ENCODE measurements at regions not wholly inside any gene's neighbourhood (a gene's known extent, or its start where the extent isn't known, plus 50 kb on each side); places are given as distances from the start of the nearest gene placed in this dataset.
"Not testable (repeated sequence)": the region's sequence is repeated elsewhere in the genome, so short reads cannot be mapped to it uniquely, and the experiment has no call there.

DNA sequence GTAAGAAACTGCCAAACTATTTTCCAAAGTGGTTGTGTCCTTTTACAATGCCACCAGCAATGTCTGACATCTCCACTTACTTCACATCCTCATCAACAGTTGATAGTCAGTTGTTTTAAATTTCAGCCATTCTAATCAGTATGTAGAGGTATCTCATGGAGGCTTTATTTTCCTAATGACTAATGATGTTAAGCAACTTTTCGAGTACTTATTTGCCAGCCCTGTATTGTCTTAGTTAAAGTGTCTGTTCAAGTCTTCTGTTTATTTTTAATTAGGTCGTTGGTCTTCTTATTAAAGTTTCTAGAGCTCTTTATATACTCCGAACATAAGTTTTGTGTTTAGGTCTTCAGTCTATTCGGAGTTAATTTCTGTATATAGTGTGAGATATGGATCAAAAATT is 54.9 kb upstream of the NBPF12 start:
- not testable (repeated sequence) for DNase-seq (ENCODE audit: low read depth in 2 of 2)

DNA sequence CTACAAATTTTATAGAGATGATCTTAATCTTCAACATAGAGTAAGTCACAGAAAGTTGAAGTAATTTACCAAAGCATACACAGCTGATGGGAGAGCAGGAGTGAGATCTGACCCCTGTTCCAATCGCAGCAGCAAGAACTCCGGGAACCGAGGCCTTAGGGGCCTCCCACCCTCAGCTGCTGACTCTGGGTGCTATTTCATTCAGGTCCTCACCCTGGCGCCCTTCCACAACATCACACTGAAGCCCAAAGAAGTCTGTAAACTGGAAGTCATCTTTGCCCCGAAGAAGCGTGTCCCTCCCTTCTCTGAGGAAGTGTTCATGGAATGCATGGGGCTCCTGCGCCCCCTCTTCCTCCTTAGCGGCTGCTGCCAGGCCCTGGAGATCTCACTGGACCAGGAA is 57.0 kb upstream of the NBPF12 start:
- not testable (repeated sequence) for DNase-seq (ENCODE audit: low read depth in 2 of 2)

DNA sequence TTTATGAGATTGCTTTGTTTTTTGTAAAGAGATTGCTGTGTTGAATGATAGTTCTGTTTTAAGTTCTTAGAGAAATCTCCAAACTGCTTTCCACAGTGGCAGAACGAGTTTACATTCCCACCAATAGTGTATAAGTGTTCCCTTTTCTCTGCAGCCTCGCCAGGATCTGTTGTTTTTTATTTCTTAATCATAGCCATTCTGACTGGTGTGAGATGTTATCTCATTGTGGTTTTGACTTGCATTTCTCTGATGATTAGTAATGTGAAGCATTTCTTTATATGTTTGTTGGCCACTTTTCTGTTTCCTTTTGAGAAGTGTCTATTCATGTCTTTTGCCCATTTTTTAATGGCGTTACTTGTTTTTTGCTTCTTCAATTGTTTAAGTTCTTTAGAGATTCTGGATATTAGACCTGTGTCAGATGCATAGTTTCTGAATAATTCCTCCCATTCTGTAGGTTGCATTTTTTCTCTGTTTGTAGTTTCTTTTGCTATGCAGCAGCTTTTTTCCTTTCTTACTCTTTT is 74.3 kb upstream of the NBPF12 start:
- not testable (repeated sequence) for DNase-seq (ENCODE audit: low read depth in 2 of 2)

DNA sequence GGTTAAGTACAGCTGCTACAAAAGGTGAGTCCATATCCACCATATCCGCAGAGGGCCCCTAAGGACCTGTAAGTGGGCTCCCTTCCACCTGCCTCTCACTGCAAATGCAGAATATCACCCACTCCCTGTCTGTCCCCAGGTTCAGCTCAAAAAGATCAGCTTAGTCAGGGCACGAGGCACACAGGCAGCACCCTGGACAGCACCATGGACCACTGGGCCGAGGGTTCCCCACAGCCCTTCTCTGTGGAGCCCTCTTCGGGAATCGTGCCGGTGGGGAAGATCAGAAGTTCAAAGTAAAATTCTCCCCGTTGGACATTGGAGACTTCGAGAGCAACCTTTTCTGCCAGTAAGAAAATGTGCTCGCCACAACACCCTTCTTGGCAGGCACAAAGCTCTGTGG is 85.0 kb upstream of the NBPF12 start:
- not testable (repeated sequence) for DNase-seq (ENCODE audit: low read depth in 2 of 2)

DNA sequence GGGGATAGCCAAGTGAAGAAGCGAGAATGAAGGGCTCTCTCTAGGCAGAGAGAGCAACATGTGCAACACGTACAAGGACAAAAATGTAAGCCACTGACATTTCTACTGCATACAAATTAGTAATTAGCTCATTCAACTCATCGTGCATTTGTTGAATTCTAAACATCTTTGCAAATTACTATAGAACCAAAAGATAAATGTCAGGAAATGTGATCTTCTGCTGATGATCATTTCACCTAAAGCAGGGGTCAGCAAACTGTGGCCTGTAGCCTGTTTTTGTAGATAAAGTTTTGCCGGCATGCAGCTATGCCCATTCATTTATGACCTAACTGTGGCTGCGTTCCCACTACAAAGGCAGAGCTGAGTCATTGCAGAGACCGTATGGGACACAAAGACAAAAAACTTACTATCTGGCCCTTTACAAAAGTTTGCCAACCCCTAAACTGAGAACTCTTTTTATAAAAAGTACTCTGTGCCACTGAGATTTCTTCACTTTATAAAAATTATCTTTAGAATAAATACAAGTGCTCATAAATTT is 87.7 kb upstream of the NBPF12 start:
- DNase-seq (ENCODE audit: low read depth in 2 of 2) = not testable (repeated sequence)

DNA sequence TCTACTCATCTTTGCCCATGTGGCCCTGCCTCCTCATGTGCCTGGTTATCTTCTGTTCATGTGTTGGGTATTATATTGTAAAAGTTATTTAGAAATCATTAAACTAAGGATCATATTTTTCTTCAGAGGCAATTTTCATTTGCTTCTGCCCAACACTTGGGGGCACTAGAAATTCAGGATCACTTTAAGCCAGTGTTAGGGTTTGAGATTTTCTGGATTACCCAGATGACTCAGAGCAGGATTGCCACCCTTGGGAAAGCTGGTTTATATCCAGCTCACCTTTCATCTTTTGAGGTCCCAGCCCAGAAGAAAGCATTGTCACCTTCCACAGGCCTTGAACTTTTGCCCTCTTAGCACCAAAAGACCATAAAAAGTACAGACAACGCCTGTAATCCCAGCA is 99.4 kb upstream of the NBPF12 start:
- not testable (repeated sequence) for DNase-seq (ENCODE audit: low read depth in 2 of 2)

DNA sequence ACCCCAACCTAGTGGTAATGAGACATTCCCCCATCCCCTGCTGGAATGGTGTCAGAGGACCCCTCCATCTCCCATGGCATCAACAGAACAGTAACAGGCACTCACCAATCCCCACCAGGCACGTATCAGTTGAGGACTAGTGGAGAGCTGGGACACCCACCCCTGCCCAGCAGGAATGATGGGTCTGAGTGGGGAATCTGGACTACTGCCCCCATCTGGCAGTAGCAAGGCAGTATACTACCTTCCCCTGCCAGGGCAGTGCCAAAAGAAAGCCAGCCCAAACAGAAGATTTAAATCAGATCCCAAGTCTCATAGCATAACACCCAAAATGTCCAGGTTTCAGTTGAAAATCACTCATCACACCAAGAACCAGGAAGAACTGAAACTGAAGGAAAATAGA is 111.2 kb upstream of the NBPF12 start:
- DNase-seq (ENCODE audit: low read depth in 2 of 2) = not testable (repeated sequence)

DNA sequence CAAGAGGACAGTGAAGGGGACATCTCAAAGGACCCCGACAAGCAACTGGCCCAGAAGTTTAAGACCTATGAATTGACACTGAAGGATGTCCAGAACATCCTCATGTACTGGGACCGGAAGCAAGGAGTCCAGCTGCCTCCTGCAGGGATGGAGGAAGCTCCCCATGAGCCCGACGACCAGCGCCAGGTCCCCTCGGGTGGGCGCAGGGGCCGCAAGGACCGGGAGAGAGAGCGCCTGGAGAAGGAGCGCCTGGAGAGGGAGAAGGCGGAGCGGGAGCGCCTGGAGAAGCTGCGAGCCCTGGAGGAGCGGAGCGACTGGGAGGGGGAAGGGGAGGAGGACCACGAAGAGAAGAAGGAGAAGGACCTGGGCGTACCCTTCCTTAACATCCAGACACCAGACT is 143.9 kb upstream of the NBPF12 start:
- DNase-seq (ENCODE audit: low read depth in 2 of 2) = not testable (repeated sequence)

DNA sequence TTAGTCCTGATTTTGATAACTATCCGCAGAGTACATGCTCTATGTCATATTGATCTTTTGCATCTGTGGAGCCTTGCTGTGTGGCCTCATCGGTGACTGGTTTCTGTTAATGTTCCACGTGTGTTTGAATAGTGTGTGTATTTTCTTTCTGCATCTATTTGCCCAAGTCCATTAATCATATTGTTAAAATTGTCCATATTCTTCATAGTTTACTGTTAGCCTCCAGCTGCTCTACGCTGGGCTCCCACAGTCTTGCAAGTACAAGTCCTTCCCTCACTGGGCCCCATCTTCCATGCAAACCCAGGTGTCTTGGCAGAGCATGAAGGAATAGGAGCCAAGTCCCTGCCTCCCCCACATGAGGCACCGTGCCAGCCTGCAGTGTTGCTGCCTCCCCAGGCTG is 145.4 kb upstream of the NBPF12 start:
- DNase-seq (ENCODE audit: low read depth in 2 of 2) = not testable (repeated sequence)

DNA sequence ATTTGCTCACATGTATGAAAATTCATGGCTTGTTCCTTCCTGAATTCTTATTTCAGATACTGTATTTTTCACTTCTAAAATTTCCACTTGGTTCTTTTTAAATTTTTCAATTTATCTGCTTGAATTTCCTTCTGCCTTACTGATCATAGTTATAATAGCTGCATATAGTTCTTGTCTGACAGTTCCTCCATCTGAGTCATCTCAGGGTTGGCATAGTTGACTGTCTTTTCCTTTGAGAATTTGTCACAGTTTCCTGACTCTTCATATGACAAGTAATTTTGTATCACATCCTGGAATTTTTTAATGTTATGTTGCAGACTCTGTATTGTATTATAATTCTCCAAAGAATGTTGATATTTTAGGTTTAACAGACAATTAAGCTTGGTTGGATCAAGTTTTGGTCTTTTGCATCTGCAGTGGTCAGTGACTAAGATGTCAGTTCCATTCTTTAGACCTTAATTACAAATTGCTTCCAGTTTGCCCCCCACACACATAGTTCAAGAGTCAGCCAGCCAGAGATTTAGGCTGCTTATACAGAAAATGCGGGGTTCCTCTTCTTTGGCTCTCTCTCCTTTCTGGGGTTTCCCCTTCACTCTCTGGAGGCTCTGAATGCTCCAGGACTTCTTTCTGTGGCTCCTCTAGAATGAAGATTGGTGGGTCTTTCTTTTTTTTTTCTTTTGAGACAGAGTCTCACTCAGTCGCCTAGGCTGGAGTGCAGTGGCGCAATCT is 153.7 kb upstream of the NBPF12 start:
- not testable (repeated sequence) for DNase-seq (ENCODE audit: low read depth in 2 of 2)

DNA sequence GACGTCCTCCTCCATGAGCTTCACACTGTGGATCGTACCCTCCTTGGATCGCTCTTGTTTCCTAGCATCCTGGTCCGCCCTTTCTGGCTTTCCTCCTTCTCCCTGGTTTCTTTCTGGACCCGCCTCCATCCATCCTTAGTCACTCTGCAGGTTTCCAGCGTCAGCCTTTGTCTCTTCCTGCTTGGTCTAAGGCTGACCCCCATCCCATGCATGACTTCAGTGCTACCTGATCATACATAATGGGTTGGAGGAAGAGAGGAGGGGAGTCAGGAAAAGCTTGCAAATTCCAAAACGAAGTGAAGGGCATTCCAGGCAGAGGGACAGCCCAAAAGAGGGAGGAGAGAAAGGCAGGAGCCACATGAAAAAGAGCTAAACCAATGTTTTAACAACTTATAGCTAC is 156.9 kb upstream of the NBPF12 start:
- DNase-seq (ENCODE audit: low read depth in 2 of 2) = not testable (repeated sequence)

DNA sequence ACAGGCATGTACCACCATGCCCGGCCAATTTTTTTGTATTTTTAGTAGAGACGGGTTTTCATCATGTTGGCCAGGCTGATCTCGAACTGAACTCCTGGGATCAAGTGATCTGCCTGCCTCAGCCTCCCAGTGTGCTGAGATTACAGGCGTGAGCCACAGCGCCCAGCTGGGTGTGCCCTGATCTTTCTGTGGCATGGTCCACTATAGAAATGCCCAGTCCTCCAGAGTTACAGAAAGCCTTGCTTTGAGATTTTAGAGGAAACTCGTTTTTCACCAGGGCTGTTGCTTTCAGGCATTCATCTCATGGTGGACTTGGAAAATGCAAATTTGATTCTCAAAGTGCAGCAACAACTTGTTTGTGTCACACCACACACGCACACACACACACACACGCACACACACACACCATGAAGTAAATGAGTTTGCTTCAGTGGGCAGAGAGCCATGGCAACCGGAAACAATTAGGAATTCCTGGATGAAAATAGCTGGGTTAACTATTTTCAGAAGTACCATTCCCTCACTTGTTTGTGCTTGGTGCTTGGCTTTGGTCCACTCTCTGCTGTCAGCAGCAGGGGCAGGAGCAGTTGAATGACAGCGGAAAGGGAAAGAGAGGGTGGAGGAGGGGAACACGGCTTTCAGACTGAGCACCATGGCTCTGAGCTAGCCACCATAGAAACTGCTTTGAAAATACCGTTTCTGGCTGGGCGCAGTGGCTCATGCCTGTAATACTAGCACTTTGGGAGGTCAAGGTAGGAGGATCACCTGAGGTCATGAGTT is 160.1 kb upstream of the NBPF12 start:
- not testable (repeated sequence) for DNase-seq (ENCODE audit: low read depth in 2 of 2)

DNA sequence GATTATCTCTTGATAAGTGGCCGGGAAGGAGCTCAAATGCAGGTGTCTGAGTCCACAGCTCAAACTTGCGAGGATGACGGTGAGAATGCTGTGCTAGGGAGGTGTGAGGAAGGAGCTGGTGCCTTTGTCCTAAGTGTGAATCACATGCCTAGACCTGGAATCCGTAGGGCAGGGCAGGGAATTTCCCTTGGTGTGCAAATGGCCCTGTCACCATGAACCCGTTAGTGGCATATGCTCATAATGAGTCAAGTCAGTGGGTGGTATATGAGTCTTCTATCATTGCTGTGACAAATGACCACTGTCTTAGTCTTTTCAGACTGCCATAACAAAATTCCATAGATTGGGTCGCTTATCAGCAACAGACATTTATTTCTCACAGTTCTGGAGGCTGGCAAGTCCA is 163.1 kb upstream of the NBPF12 start:
- not testable (repeated sequence) for DNase-seq (ENCODE audit: low read depth in 2 of 2)

DNA sequence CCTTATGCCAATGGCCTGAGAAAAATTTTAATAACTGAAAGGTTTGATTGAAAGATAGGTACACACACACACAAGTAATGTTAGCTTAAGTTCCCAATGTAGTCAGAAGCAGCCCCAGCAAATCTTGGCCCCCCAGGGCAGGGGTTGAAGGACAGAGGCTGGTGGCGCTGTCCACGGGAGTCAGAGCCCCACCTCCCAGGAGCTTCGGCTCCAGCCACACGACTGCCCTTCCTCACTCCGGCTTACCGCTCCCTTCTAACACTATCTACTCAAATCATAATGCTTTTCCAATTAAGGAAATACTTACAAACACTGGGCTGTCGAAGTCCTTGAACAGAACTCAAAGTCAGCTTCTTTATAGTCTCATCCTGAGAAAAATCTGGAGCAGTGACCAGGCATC is 163.9 kb upstream of the NBPF12 start:
- not testable (repeated sequence) for DNase-seq (ENCODE audit: low read depth in 2 of 2)

DNA sequence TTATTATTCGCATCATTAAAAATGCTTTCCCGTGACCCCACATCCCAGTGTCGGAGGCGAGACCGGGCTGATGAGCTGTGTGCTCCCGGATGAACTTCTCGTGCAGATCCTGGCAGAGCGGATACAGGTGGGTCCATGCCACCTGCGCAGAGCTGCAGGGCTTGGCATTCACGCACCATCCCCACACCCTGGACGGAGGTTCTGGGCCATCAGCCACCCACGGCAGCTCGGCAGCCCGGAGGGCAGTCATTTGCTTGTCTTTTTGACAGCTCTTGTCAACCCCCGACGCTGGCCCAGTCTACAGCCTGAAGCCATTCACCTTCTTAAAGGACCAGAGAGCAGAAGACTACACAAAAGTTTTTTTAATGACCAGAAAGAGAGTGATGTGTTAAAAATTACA is 166.7 kb upstream of the NBPF12 start:
- not testable (repeated sequence) for DNase-seq (ENCODE audit: low read depth in 2 of 2)

DNA sequence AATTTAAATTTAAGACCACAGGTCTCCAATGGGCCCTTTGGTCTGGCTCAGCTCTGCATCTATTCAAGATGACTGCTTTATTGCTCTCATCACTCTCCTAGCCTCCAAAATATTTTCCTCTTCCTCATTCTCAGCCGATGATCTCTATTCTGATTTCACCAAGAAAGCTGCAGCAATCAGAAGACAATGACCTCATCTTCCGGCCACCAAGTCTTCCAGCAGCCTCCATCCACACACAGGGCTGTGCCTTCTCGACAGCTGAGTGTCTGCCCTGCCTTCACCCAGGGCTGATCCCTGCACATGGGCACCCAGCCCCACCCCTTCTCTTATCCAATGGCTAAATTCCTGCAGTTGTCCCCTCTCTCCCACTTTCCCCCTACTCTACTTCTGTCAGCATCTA is 167.1 kb upstream of the NBPF12 start:
- DNase-seq (ENCODE audit: low read depth in 2 of 2) = not testable (repeated sequence)

DNA sequence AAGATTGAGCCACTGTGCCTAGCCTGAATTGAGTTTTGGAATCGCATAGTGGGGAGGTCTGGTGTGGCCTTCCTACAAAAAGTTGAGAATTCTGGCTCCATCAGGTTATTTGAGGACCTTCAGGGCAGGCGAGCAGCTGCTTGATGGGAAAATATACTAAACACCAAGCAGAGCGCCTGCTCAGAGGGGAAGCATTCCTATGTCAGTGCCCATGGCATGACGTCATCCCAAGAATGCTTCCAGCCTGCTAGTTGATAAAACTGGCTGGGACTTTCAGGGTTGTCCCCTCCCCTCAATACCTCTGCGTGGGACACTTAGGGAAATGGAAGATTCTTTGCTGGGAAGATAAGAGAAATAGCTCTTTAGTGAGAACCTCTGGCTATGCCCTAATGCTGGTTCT is 174.9 kb upstream of the NBPF12 start:
- DNase-seq (ENCODE audit: low read depth in 2 of 2) = not testable (repeated sequence)

DNA sequence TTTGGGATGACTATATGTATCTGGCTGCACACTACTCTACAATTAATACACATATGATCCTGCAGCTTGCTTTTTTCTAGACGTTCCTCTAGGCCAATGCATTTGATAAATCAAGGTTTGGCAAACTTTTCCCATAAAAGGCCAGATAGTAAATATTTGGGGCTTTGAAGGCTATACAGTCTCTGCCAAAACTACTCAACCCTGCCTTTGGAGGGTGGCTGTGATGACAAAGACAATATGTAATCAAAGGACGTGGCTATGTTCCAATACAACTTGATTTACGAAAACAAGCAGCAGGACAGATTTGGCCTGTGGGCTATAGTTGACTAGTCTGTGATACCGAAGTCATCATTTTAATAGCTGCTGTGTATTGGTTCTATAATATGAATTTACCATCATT is 181.3 kb upstream of the NBPF12 start:
- not testable (repeated sequence) for DNase-seq (ENCODE audit: low read depth in 2 of 2)

DNA sequence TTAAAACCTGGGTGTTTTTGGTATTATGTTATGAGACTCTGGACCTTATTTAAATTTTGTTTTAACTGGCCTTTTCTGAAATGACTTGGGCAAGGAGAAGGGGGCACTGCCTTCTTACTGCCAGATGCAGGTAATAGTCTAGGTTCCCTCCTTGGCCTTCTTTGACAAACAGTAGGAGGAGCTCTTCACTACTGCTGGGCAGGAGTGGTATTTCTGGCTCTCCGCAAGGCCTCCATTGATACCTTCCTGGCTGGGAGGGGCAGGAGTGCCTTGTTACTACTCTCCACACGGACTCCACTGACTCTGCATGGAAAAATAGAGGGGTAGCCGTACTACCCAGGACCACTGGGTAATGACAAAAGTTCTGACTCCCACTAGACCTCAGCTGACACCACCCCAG is 189.4 kb upstream of the NBPF12 start:
- DNase-seq (ENCODE audit: low read depth in 2 of 2) = not testable (repeated sequence)

DNA sequence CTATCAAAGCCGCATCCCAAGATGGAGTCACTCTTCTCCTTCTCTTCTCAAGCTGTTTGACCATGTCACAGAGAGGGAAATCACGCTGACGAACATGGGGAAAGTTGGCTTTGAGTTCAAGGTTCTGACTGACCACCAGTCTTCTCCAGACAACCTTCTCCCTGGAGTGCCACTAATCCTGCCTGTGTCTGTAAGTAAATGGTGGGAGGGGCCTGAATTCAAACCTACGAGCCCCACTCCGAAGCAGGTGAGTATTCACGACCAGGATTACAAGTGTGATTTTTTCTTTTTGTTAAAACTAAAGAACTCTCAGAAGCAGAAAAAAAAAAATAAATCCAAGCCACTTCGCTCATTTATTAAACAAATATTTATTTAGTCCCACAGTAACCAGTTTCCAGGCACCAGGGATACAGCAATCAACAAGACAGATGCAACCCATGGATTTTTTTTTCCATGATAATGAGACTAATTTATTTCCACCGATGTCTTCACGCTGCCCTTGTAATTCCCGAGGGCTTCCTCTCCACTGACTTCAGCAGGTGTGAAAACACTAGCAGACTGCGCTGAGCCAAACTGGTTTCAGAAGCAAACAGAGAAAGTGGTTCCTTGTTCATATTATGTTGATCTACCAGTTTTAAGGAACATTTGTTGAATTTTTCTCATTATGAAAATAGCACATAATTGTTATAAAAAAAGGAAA is 206.0 kb upstream of the NBPF12 start:
- not testable (repeated sequence) for DNase-seq (ENCODE audit: low read depth in 2 of 2)

DNA sequence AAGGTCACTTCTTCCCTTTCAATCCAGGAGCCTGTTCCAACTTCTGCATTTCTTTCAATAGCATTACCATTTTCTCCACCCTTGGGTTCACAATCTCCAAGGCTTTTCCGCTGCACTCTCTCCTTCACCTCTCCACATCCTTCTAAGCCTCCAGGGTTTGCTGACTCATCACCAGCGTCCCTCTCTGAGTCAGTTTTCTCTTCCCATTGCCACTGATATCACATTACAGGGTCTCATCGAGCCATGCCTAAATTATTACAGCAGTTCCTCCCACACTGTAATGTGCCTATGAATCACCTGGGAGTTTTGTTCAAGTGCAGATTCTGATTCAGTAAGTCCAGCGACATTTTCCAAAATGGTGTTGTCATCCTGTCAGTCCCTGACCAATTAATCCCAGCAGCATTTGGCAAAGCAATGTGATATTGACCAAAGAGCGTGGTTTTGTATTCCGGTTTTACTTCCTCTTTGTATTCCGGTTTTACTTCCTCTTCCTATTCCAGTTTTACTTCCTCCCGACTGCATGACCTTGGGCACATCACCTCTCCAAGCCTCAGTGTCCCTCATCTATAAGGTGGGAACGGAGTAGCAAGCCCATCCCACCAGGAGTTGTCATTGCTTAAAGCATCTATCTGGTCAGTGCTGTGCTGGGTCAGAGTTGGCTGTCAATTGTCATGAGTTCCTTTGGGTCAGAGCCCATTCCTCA is 208.3 kb upstream of the NBPF12 start:
- DNase-seq (ENCODE audit: low read depth in 2 of 2) = not testable (repeated sequence)

Data from stimulated activated CD8-positive, alpha-beta memory T cell treated with anti-CD3 and anti-CD28 coated beads, Interleukin-15, amount 100 ng/mL, for 48 hours (primary cell).